ENCODE measurements at regions not wholly inside any gene's neighbourhood (a gene's known extent, or its start where the extent isn't known, plus 50 kb on each side); places are given as distances from the start of the nearest gene placed in this dataset.

GRCh38 chr2:176579608-176580007 lies 310.4 kb downstream of the MTX2 start:
- no peaks in the 10 kb centered on the region for H3K9me3 Mint-ChIP-seq (ENCODE audit: unreplicated experiment)
- no peak overlapping the region for H3K27ac Mint-ChIP-seq (ENCODE audit: unreplicated experiment)
- TF ChIP-seq CTCF (IDR thresholded peaks at IDR 0.05; ENCODE audit: partially characterized antibody, unreplicated experiment): no peak
- H3K36me3 Mint-ChIP-seq (ENCODE audit: unreplicated experiment): no peaks in the 10 kb centered on the region
- no peak overlapping the region for H3K4me3 Mint-ChIP-seq (ENCODE audit: unreplicated experiment)
- DNase-seq: no peak
- H3K4me1 Mint-ChIP-seq (ENCODE audit: low read depth, unreplicated experiment): no peaks in the 10 kb centered on the region
- no peaks in the 10 kb centered on the region for H3K27me3 Mint-ChIP-seq (ENCODE audit: unreplicated experiment)

- Mint-ChIP-seq H3K27ac (ENCODE audit: unreplicated experiment) (no peak overlapping the region), H3K9me3 (ENCODE audit: unreplicated experiment) (no peaks in the 10 kb centered on the region), H3K36me3 (ENCODE audit: unreplicated experiment) (no peaks in the 10 kb centered on the region), H3K4me1 (ENCODE audit: low read depth, unreplicated experiment) (no peaks in the 10 kb centered on the region), H3K4me3 (ENCODE audit: unreplicated experiment) (no peak overlapping the region), H3K27me3 (ENCODE audit: unreplicated experiment) (no peaks in the 10 kb centered on the region)
- no peak for DNase-seq
- no peak for TF ChIP-seq CTCF (IDR thresholded peaks at IDR 0.05; ENCODE audit: partially characterized antibody, unreplicated experiment)
These were observed 312.4 kb downstream of the MTX2 start for GRCh38 chr2:176581557-176582165.

GRCh38 chr2:176582176-176582575 lies 312.9 kb downstream of the MTX2 start:
- TF ChIP-seq CTCF (IDR thresholded peaks at IDR 0.05; ENCODE audit: partially characterized antibody, unreplicated experiment): no peak
- no peaks in the 10 kb centered on the region for H3K9me3 Mint-ChIP-seq (ENCODE audit: unreplicated experiment)
- no peaks in the 10 kb centered on the region for H3K36me3 Mint-ChIP-seq (ENCODE audit: unreplicated experiment)
- no peaks in the 10 kb centered on the region for H3K4me1 Mint-ChIP-seq (ENCODE audit: low read depth, unreplicated experiment)
- H3K4me3 Mint-ChIP-seq (ENCODE audit: unreplicated experiment): no peak overlapping the region
- DNase-seq: no peak
- H3K27ac Mint-ChIP-seq (ENCODE audit: unreplicated experiment): no peak overlapping the region
- no peaks in the 10 kb centered on the region for H3K27me3 Mint-ChIP-seq (ENCODE audit: unreplicated experiment)

GRCh38 chr2:176582990-176583481 lies 313.8 kb downstream of the MTX2 start:
- Mint-ChIP-seq H3K27ac (ENCODE audit: unreplicated experiment) (no peak overlapping the region), H3K4me3 (ENCODE audit: unreplicated experiment) (no peak overlapping the region), H3K36me3 (ENCODE audit: unreplicated experiment) (no peaks in the 10 kb centered on the region), H3K9me3 (ENCODE audit: unreplicated experiment) (no peaks in the 10 kb centered on the region), H3K27me3 (ENCODE audit: unreplicated experiment) (no peaks in the 10 kb centered on the region), H3K4me1 (ENCODE audit: low read depth, unreplicated experiment) (no peaks in the 10 kb centered on the region)
- no peak for TF ChIP-seq CTCF (IDR thresholded peaks at IDR 0.05; ENCODE audit: partially characterized antibody, unreplicated experiment)
- DNase-seq: no peak

- Mint-ChIP-seq H3K9me3 (ENCODE audit: unreplicated experiment) (no peaks in the 10 kb centered on the region), H3K36me3 (ENCODE audit: unreplicated experiment) (no peaks in the 10 kb centered on the region), H3K27me3 (ENCODE audit: unreplicated experiment) (no peaks in the 10 kb centered on the region), H3K27ac (ENCODE audit: unreplicated experiment) (no peak overlapping the region), H3K4me1 (ENCODE audit: low read depth, unreplicated experiment) (no peaks in the 10 kb centered on the region), H3K4me3 (ENCODE audit: unreplicated experiment) (no peak overlapping the region)
- TF ChIP-seq CTCF (IDR thresholded peaks at IDR 0.05; ENCODE audit: partially characterized antibody, unreplicated experiment): no peak
- no peak for DNase-seq
These were observed 314.4 kb downstream of the MTX2 start for GRCh38 chr2:176583607-176584006.
